GM12878 (cell line): ENCODE measurements at regions not wholly inside any gene's neighbourhood (a gene's known extent, or its start where the extent isn't known, plus 50 kb on each side); places are given as distances from the start of the nearest gene placed in this dataset.

ENCODE experiments used
- ATAC-seq: fragments of 200-7000 bp; cut with Tn5 transposase; 3 replicates; pipeline ENCODE4 v1.9.1; 2020; ENCODE audit warnings: mild to moderate bottlenecking, moderate library complexity
- BruUV-seq: library from RNA; stranded (reverse); fragments of 400-500 nt; replicated peaks from 2 replicates; lab custom pipeline; 2021; lab: Mats Ljungman, UMichigan
- CTCF ChIA-PET: fragments of 300-600 bp; sonication (Branson Sonifier 250); formaldehyde crosslinking; extraction: SDS; loops from one replicate; lab custom pipeline; 2021; ENCODE audit warnings: inconsistent platforms; lab: Yijun Ruan, JAX
- POLR2A ChIA-PET: fragments of 350-600 bp; formaldehyde crosslinking; extraction: SDS; loops from one replicate; lab custom pipeline; 2021; ENCODE audit warnings: inconsistent platforms; lab: Charles Lee
- RAD21 ChIA-PET: fragments of 300-600 bp; sonication (Branson Sonifier 250); formaldehyde crosslinking; loops from one replicate; lab custom pipeline; 2023; ENCODE audit warnings: antibody characterized with exemption; ENCODE audit not compliant: unreplicated experiment; lab: Charles Lee
- SMC1A ChIA-PET: fragments of 300-600 bp; sonication (Branson Sonifier 250); formaldehyde crosslinking; loops from one replicate; lab custom pipeline; 2023; ENCODE audit not compliant: unreplicated experiment, uncharacterized antibody; lab: Charles Lee
- DNase-seq: peaks from one replicate; pipeline ENCODE4 v3.0.0-alpha.2; 2011; ENCODE audit warnings: low read depth, low spot score
- FAIRE-seq: peaks from 3 replicates; lab custom pipeline; 2011; peaks lifted over from hg19 to GRCh38; lab: Jason Lieb, UNC
- H2AFZ ChIP-seq: 2 replicates; pipeline ENCODE4 v1.6.0; 2011; ENCODE audit warnings: low read depth, low read length, control low read depth; ENCODE audit not compliant: control insufficient read depth
- H3K27ac ChIP-seq: 2 replicates; pipeline ENCODE4 v1.5.1; 2011; ENCODE audit warnings: control low read depth; ENCODE audit not compliant: control insufficient read depth, insufficient read depth
- H3K27me3 ChIP-seq, 2 experiments: replicated peaks in 1 of 2; 2 replicates each; pipeline versions ENCODE4 v1.6.0 to v1.6.1; 2011; ENCODE audit warnings: low read length in 1 of 2; ENCODE audit not compliant: control insufficient read depth in 2 of 2, insufficient read depth in 2 of 2
- H3K36me3 ChIP-seq, 2 experiments: 2 replicates each; pipeline ENCODE4 v1.5.1; 2011; ENCODE audit warnings: low read length in 1 of 2; ENCODE audit not compliant: control insufficient read depth in 2 of 2, insufficient read depth in 2 of 2
- H3K4me1 ChIP-seq: 2 replicates; pipeline ENCODE4 v1.6.1; 2011; ENCODE audit warnings: mild to moderate bottlenecking, low read length, moderate library complexity, mixed read lengths; ENCODE audit not compliant: control insufficient read depth, insufficient read depth
- H3K4me2 ChIP-seq: 2 replicates; pipeline ENCODE4 v1.6.0; 2011; ENCODE audit warnings: control low read depth; ENCODE audit not compliant: control insufficient read depth, insufficient read depth
- H3K4me3 ChIP-seq: fragments of 200-600 bp; sonication (generic); 2 replicates; pipeline ENCODE4 v1.5.1; 2016
- H3K79me2 ChIP-seq: 2 replicates; pipeline ENCODE4 v1.6.0; 2011; ENCODE audit warnings: low read length; ENCODE audit not compliant: control insufficient read depth, insufficient read depth
- H3K9ac ChIP-seq: 2 replicates; pipeline ENCODE4 v1.8.0; 2011; ENCODE audit warnings: low read length, control low read depth, mixed read lengths; ENCODE audit not compliant: control insufficient read depth, insufficient read depth
- H3K9me3 ChIP-seq: replicated peaks from 3 replicates; pipeline ENCODE4 v1.5.1; 2011; ENCODE audit warnings: mild to moderate bottlenecking, low read length; ENCODE audit not compliant: control insufficient read depth, insufficient read depth
- H4K20me1 ChIP-seq: 2 replicates; pipeline ENCODE4 v1.6.0; 2011; ENCODE audit not compliant: control insufficient read depth, insufficient read depth
- ATF7 ChIP-seq: fragments of 450-650 bp; IDR thresholded peaks from 2 replicates; pipeline ENCODE4 v1.6.1; 2016; ENCODE audit warnings: low read depth, mild to moderate bottlenecking
- ESRRA ChIP-seq: IDR thresholded peaks from 2 replicates; pipeline ENCODE4 v1.6.1; 2012; ENCODE audit warnings: mild to moderate bottlenecking, low read length, improper control_type of control experiment
- HDGF ChIP-seq: fragments of 450-650 bp; IDR thresholded peaks from 2 replicates; pipeline ENCODE4 v1.6.1; 2016; ENCODE audit warnings: antibody characterized with exemption
- JUND ChIP-seq: IDR thresholded peaks from 2 replicates; pipeline ENCODE4 v1.6.1; 2012; ENCODE audit warnings: low read depth, mild to moderate bottlenecking, low read length, improper control_type of control experiment, moderate library complexity
- KDM1A ChIP-seq: fragments of 200-600 bp; sonication (generic); IDR thresholded peaks from 2 replicates; pipeline ENCODE4 v1.6.1; 2016; ENCODE audit warnings: borderline replicate concordance
- MEF2A ChIP-seq: IDR thresholded peaks from 2 replicates; pipeline ENCODE4 v1.6.1; 2011; ENCODE audit warnings: low read depth, mild to moderate bottlenecking, low read length, moderate library complexity; ENCODE audit not compliant: insufficient read depth
- MYB ChIP-seq: fragments of 150-350 bp; IDR thresholded peaks from 2 replicates; pipeline ENCODE4 v1.6.1; 2014; ENCODE audit warnings: mild to moderate bottlenecking, low read depth, low read length, borderline replicate concordance
- SMC3 ChIP-seq: IDR thresholded peaks from 2 replicates; pipeline ENCODE4 v1.6.1; 2011; ENCODE audit warnings: low read length, improper control_type of control experiment, borderline replicate concordance
- TCF3 ChIP-seq: IDR thresholded peaks from 2 replicates; pipeline ENCODE4 v1.6.1; 2012; ENCODE audit warnings: low read depth, mild to moderate bottlenecking, low read length, borderline replicate concordance; ENCODE audit not compliant: insufficient read depth
- ZSCAN29 ChIP-seq: fragments of 450-650 bp; IDR thresholded peaks from 2 replicates; pipeline ENCODE4 v1.6.1; 2017; ENCODE audit warnings: mild to moderate bottlenecking, moderate library complexity
- WGBS: methylation state at CpG from one replicate; pipeline ENCODE4 v1.1.6; 2016; ENCODE audit warnings: low lambda C conversion rate; ENCODE audit not compliant: insufficient replicate concordance, insufficient coverage; ENCODE audit errors: missing lambda C conversion rate; 5-methylcytosine and 5-hydroxymethylcytosine counted together
- in situ Hi-C: fragments of 300-500 bp; cut with MboI; formaldehyde crosslinking; loops from 9 replicates; pipeline ENCODE4 v1.14.3; 2018; ENCODE audit warnings: mixed read lengths
- intact Hi-C: fragments of 100-400 bp; cut with micrococcal nuclease; formaldehyde crosslinking; loops from one replicate; pipeline ENCODE4 v1.14.2; 2022; ENCODE audit not compliant: unreplicated experiment
- TF ChIP-seq, protein P1 (sequence below): fragments of 450-650 bp; IDR thresholded peaks from 2 replicates; pipeline ENCODE4 v1.6.1; 2017; ENCODE audit warnings: low read depth, mild to moderate bottlenecking, moderate library complexity
- TF ChIP-seq, protein P2 (sequence below): fragments of 450-650 bp; formaldehyde crosslinking; IDR thresholded peaks from 2 replicates; pipeline ENCODE4 v1.4.0; 2022; ENCODE audit warnings: mild to moderate bottlenecking, moderate library complexity
- TF ChIP-seq, protein P3 (sequence below): fragments of 450-650 bp; IDR thresholded peaks from 2 replicates; pipeline ENCODE4 v1.6.1; 2016; ENCODE audit warnings: mild to moderate bottlenecking
- TF ChIP-seq, protein P4 (sequence below): fragments of 150-350 bp; IDR thresholded peaks from 2 replicates; pipeline ENCODE4 v1.6.1; 2016; ENCODE audit warnings: low read depth, low read length

DNA sequence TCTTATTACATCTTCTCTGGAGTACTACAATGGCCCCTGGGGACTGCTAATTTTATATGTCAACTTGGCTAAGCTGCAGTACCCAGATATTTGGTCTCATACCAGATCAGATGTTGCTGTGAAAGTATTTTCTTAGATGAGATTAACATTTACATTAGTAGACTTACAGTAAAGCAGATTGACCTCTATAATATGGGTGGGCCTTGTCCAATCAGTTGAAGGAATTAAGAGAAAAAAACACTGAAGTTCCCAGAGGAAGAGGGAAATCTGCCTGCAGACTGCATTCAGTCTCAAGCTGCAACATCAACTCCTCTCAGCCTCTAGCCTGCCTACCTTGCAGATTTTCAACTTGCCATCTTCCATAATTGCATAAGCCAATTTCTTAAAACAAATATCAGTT lies 430.1 kb downstream of the MED13L start (continued):
- TF ChIP-seq TCF3 = no peak
- TF ChIP-seq, protein P1, sequence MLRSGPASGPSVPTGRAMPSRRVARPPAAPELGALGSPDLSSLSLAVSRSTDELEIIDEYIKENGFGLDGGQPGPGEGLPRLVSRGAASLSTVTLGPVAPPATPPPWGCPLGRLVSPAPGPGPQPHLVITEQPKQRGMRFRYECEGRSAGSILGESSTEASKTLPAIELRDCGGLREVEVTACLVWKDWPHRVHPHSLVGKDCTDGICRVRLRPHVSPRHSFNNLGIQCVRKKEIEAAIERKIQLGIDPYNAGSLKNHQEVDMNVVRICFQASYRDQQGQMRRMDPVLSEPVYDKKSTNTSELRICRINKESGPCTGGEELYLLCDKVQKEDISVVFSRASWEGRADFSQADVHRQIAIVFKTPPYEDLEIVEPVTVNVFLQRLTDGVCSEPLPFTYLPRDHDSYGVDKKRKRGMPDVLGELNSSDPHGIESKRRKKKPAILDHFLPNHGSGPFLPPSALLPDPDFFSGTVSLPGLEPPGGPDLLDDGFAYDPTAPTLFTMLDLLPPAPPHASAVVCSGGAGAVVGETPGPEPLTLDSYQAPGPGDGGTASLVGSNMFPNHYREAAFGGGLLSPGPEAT = no peak
- TF ChIP-seq, all 136 proteins: peak for 0

DNA sequence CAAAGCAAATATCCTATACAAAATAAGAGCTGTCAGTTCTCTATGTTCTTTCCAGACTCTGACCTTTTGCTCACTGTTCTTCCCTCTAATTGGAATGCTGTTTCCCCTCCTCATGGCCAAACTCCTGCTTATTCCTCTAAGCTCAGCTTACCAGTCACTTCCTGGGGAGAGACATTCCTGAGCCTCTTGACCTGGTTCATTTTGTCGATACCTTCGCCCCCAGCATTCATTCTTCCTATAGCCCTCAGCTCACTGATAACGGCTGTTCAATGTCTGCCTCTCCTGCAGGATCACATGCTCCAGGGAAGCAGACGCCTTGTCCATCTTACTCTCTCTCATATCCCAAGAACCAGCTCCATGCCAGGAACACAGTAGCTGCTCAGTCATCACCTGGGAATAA lies 431.0 kb downstream of the MED13L start:
- H3K36me3 ChIP-seq = no peaks in the 10 kb centered on the region
- ChIA-PET SMC1A (no interaction called here), POLR2A (no interaction called here), CTCF (interaction anchor here (1.0 kb wide), 1 partner anchor 93 kb away, joined by 3 read pairs; no protein-coding TSS in a partner anchor)
- no peaks in the 10 kb centered on the region for H4K20me1 ChIP-seq
- H3K27me3 ChIP-seq = no peaks in the 10 kb centered on the region
- 30% methylated on average over 4 of the region's 4 CpGs for WGBS
- H3K4me2 ChIP-seq = no peak overlapping the region
- FAIRE-seq = no peak
- H2AFZ ChIP-seq = no peak overlapping the region
- H3K79me2 ChIP-seq = no peaks in the 10 kb centered on the region
- TF ChIP-seq ESRRA (no peak), ZSCAN29 (no peak), HDGF (no peak), ATF7 (no peak), MEF2A (no peak), MYB (no peak), KDM1A (no peak), JUND (no peak), SMC3 (no peak)
- TF ChIP-seq, protein P2, sequence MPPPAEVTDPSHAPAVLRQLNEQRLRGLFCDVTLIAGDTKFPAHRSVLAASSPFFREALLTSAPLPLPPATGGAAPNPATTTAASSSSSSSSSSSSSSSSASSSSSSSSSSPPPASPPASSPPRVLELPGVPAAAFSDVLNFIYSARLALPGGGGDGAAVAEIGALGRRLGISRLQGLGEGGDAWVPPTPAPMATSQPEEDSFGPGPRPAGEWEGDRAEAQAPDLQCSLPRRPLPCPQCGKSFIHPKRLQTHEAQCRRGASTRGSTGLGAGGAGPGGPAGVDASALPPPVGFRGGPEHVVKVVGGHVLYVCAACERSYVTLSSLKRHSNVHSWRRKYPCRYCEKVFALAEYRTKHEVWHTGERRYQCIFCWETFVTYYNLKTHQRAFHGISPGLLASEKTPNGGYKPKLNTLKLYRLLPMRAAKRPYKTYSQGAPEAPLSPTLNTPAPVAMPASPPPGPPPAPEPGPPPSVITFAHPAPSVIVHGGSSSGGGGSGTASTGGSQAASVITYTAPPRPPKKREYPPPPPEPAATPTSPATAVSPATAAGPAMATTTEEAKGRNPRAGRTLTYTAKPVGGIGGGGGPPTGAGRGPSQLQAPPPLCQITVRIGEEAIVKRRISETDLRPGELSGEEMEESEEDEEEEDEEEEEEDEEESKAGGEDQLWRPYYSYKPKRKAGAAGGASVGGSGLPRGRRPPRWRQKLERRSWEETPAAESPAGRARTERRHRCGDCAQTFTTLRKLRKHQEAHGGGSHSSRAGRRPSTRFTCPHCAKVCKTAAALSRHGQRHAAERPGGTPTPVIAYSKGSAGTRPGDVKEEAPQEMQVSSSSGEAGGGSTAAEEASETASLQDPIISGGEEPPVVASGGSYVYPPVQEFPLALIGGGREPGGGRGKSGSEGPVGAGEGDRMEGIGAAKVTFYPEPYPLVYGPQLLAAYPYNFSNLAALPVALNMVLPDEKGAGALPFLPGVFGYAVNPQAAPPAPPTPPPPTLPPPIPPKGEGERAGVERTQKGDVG (CRISPR knock-in tag) = no peak
- TF ChIP-seq, protein P3, sequence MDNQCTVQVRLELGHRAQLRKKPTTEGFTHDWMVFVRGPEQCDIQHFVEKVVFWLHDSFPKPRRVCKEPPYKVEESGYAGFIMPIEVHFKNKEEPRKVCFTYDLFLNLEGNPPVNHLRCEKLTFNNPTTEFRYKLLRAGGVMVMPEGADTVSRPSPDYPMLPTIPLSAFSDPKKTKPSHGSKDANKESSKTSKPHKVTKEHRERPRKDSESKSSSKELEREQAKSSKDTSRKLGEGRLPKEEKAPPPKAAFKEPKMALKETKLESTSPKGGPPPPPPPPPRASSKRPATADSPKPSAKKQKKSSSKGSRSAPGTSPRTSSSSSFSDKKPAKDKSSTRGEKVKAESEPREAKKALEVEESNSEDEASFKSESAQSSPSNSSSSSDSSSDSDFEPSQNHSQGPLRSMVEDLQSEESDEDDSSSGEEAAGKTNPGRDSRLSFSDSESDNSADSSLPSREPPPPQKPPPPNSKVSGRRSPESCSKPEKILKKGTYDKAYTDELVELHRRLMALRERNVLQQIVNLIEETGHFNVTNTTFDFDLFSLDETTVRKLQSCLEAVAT = no peak
- TF ChIP-seq, protein P4, sequence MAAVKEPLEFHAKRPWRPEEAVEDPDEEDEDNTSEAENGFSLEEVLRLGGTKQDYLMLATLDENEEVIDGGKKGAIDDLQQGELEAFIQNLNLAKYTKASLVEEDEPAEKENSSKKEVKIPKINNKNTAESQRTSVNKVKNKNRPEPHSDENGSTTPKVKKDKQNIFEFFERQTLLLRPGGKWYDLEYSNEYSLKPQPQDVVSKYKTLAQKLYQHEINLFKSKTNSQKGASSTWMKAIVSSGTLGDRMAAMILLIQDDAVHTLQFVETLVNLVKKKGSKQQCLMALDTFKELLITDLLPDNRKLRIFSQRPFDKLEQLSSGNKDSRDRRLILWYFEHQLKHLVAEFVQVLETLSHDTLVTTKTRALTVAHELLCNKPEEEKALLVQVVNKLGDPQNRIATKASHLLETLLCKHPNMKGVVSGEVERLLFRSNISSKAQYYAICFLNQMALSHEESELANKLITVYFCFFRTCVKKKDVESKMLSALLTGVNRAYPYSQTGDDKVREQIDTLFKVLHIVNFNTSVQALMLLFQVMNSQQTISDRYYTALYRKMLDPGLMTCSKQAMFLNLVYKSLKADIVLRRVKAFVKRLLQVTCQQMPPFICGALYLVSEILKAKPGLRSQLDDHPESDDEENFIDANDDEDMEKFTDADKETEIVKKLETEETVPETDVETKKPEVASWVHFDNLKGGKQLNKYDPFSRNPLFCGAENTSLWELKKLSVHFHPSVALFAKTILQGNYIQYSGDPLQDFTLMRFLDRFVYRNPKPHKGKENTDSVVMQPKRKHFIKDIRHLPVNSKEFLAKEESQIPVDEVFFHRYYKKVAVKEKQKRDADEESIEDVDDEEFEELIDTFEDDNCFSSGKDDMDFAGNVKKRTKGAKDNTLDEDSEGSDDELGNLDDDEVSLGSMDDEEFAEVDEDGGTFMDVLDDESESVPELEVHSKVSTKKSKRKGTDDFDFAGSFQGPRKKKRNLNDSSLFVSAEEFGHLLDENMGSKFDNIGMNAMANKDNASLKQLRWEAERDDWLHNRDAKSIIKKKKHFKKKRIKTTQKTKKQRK = no peak
- TF ChIP-seq, all 136 proteins: peak for 0
- in situ Hi-C loops (no loop called here), intact Hi-C loops (no loop called here)
- Histone ChIP-seq H3K9ac (no peak overlapping the region), H3K27ac (no peak overlapping the region), H3K4me3 (no peak overlapping the region), H3K9me3 (no peaks in the 10 kb centered on the region), H3K4me1 (no peaks in the 10 kb centered on the region)
- no TSS peak for BruUV-seq
- RAD21 ChIA-PET = no interaction called here
- ATAC-seq = no peak
- DNase-seq = no peak
